ENCODE measurements at regions not wholly inside any gene's neighbourhood (a gene's known extent, or its start where the extent isn't known, plus 50 kb on each side); places are given as distances from the start of the nearest gene placed in this dataset.

DNA sequence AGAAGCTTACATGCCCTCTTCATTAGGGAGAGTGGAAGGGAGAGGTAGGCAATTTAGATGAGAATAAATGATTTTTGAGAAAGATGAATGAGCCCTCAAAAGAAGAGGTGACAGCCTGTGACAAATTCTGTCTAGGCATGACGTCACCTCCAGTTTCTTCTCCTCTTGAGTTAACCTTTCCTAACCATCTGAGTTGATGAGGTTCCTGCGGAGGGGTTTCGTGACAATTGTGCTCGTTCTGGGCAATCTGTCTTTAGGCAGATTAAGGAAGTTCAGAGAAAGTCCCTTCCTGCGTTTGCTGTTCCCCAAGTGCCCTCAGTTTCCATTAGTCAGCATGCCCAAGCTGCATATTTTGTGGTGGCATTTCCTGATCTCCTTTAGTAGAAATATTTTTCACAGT lies 640.2 kb upstream of the SYT4 start:
- whole genome bisulfite sequencing (ENCODE audit: insufficient coverage), result 71% methylated on average over 1 of the region's 5 CpGs
- CTCF ChIA-PET, result no interaction called here

DNA sequence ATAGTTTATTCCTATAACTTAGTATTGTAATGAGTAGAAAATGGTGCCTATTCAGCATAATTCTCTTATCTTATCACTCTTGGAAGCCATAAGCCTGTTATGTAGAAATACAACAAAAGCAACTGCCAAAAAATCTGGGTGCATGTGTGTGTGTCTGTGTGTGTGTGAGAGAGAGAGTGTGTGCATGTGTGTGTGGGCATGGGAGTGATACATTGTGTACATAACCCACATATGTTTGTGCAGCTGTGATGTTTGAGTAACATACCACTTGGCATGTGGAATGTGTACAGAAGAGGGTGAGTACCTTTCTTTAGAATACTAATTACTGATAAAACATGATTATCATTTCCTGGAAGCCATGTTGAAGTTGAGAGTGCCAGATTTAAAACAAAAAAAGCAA lies 642.3 kb upstream of the SYT4 start:
- ChIA-PET CTCF (no interaction called here), POLR2A (no interaction called here)
- H3K9me3 ChIP-seq (ENCODE audit: control extremely low read depth in 1 of 5, control insufficient read depth in 4 of 5, insufficient read depth in 2 of 5, low read depth in 1 of 5, low read length in 4 of 5), result no peaks in the 10 kb centered on the region
- no peaks in the 10 kb centered on the region for H3K36me3 ChIP-seq (ENCODE audit: control insufficient read depth in 4 of 4, insufficient read depth in 4 of 4, low read length in 3 of 4)
- H3K27me3 ChIP-seq (replicated peaks in 2 of 5; ENCODE audit: control insufficient read depth in 4 of 5, insufficient read depth in 5 of 5, low read length in 4 of 5), result no peaks in the 10 kb centered on the region
- H3K27ac ChIP-seq (ENCODE audit: insufficient read depth in 1 of 2, low read depth in 1 of 2, low read length in 2 of 2, poor library complexity in 1 of 2, severe bottlenecking in 2 of 2), result no peak overlapping the region
- no peak overlapping the region for H3K4me3 ChIP-seq (ENCODE audit: control insufficient read depth in 1 of 7, extremely low read depth in 1 of 7, insufficient read depth in 4 of 7, low read depth in 2 of 7, low read length in 6 of 7)
- no peaks in the 10 kb centered on the region for H3K4me1 ChIP-seq (ENCODE audit: control extremely low read depth in 1 of 4, control insufficient read depth in 4 of 4, insufficient read depth in 4 of 4, low read length in 3 of 4)
- DNase-seq, result no peak

More for the DNA sequence above, 640.2 kb upstream of the SYT4 start:
- Histone ChIP-seq H3K36me3 (ENCODE audit: control insufficient read depth in 4 of 4, insufficient read depth in 4 of 4, low read length in 3 of 4) (no peaks in the 10 kb centered on the region), H3K27me3 (replicated peaks in 2 of 5; ENCODE audit: control insufficient read depth in 4 of 5, insufficient read depth in 5 of 5, low read length in 4 of 5) (no peaks in the 10 kb centered on the region), H3K4me3 (ENCODE audit: control insufficient read depth in 1 of 7, extremely low read depth in 1 of 7, insufficient read depth in 4 of 7, low read depth in 2 of 7, low read length in 6 of 7) (no peak overlapping the region), H3K9me3 (ENCODE audit: control extremely low read depth in 1 of 5, control insufficient read depth in 4 of 5, insufficient read depth in 2 of 5, low read depth in 1 of 5, low read length in 4 of 5) (no peaks in the 10 kb centered on the region), H3K4me1 (ENCODE audit: control extremely low read depth in 1 of 4, control insufficient read depth in 4 of 4, insufficient read depth in 4 of 4, low read length in 3 of 4) (no peaks in the 10 kb centered on the region), H3K27ac (ENCODE audit: insufficient read depth in 1 of 2, low read depth in 1 of 2, low read length in 2 of 2, poor library complexity in 1 of 2, severe bottlenecking in 2 of 2) (no peak overlapping the region)
- DNase-seq, result no peak
- POLR2A ChIA-PET, result no interaction called here

DNA sequence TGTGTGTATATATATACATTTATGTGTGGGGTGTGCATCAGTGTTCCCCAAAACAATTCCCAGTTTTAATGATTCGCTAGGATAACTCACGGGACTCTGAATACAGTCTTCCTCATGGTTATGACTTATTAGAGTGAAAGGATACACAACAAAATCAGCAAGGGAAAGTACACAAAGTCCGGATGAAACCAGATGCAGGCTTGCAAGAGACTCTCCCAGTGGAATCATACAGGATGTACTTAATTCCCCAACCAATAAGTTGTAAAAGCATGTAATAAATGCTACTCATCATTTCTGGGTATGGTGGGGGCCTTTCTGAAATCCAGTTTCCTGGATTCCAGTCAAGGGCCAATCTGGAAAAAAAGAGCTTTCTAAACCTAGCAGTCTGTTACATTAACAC lies 654.1 kb upstream of the SYT4 start:
- Histone ChIP-seq H3K27me3 (replicated peaks in 2 of 5; ENCODE audit: control insufficient read depth in 4 of 5, insufficient read depth in 5 of 5, low read length in 4 of 5) (no peaks in the 10 kb centered on the region), H3K36me3 (ENCODE audit: control insufficient read depth in 4 of 4, insufficient read depth in 4 of 4, low read length in 3 of 4) (no peaks in the 10 kb centered on the region), H3K9me3 (ENCODE audit: control extremely low read depth in 1 of 5, control insufficient read depth in 4 of 5, insufficient read depth in 2 of 5, low read depth in 1 of 5, low read length in 4 of 5) (no peaks in the 10 kb centered on the region), H3K4me3 (ENCODE audit: control insufficient read depth in 1 of 7, extremely low read depth in 1 of 7, insufficient read depth in 4 of 7, low read depth in 2 of 7, low read length in 6 of 7) (no peak overlapping the region), H3K27ac (ENCODE audit: insufficient read depth in 1 of 2, low read depth in 1 of 2, low read length in 2 of 2, poor library complexity in 1 of 2, severe bottlenecking in 2 of 2) (no peak overlapping the region), H3K4me1 (ENCODE audit: control extremely low read depth in 1 of 4, control insufficient read depth in 4 of 4, insufficient read depth in 4 of 4, low read length in 3 of 4) (no peaks in the 10 kb centered on the region)
- POLR2A ChIA-PET, result no interaction called here
- no peak for DNase-seq
- 100% methylated on average over 2 of the region's 3 CpGs for WGBS (ENCODE audit: insufficient coverage)
- CTCF ChIA-PET, result no interaction called here

DNA sequence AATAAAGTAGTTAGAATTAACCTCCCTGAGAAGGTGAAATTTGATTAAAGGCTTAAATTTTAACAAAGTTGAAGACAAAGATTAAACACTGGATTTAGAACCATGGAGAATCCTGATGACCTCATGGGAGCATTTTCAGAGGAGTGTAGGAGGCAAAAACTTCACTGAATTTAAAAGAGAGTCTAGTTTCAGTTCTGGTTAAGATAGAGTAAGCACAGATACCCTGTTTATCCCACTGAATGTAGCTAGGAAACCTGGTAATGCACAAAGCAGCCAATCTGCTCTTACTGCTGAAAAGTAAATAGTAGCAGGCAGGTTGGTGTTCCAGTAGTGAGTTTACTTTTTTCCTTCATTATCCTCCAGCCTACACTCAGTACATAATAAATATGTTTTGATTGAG lies 654.9 kb upstream of the SYT4 start:
- H3K4me1 ChIP-seq (ENCODE audit: control extremely low read depth in 1 of 4, control insufficient read depth in 4 of 4, insufficient read depth in 4 of 4, low read length in 3 of 4), result no peaks in the 10 kb centered on the region
- no peaks in the 10 kb centered on the region for H3K27me3 ChIP-seq (replicated peaks in 2 of 5; ENCODE audit: control insufficient read depth in 4 of 5, insufficient read depth in 5 of 5, low read length in 4 of 5)
- H3K9me3 ChIP-seq (ENCODE audit: control extremely low read depth in 1 of 5, control insufficient read depth in 4 of 5, insufficient read depth in 2 of 5, low read depth in 1 of 5, low read length in 4 of 5), result no peaks in the 10 kb centered on the region
- DNase-seq, result no peak
- no peaks in the 10 kb centered on the region for H3K36me3 ChIP-seq (ENCODE audit: control insufficient read depth in 4 of 4, insufficient read depth in 4 of 4, low read length in 3 of 4)
- ChIA-PET CTCF (no interaction called here), POLR2A (no interaction called here)
- no peak overlapping the region for H3K27ac ChIP-seq (ENCODE audit: insufficient read depth in 1 of 2, low read depth in 1 of 2, low read length in 2 of 2, poor library complexity in 1 of 2, severe bottlenecking in 2 of 2)
- H3K4me3 ChIP-seq (ENCODE audit: control insufficient read depth in 1 of 7, extremely low read depth in 1 of 7, insufficient read depth in 4 of 7, low read depth in 2 of 7, low read length in 6 of 7), result no peak overlapping the region

DNA sequence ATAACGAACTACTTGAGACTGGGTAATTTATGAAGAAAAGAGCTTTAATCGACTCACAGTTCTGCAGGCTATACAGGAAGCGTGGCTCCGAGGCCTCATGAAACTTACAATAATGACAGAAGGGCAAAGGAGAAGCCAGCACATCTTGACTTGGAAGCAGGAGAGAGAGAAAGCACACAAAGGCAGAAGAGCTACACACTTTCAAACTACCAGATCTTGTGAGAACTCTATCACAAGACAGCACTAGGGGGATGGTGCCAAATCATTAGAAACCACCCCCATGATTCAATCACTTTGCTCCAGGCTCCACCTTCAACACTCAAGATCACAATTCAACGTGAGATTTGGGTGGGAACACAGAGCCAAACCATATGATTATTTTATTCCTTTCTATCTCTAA lies 655.9 kb upstream of the SYT4 start:
- Histone ChIP-seq H3K36me3 (ENCODE audit: control insufficient read depth in 4 of 4, insufficient read depth in 4 of 4, low read length in 3 of 4) (no peaks in the 10 kb centered on the region), H3K27ac (ENCODE audit: insufficient read depth in 1 of 2, low read depth in 1 of 2, low read length in 2 of 2, poor library complexity in 1 of 2, severe bottlenecking in 2 of 2) (no peak overlapping the region), H3K27me3 (replicated peaks in 2 of 5; ENCODE audit: control insufficient read depth in 4 of 5, insufficient read depth in 5 of 5, low read length in 4 of 5) (no peaks in the 10 kb centered on the region), H3K4me3 (ENCODE audit: control insufficient read depth in 1 of 7, extremely low read depth in 1 of 7, insufficient read depth in 4 of 7, low read depth in 2 of 7, low read length in 6 of 7) (no peak overlapping the region), H3K4me1 (ENCODE audit: control extremely low read depth in 1 of 4, control insufficient read depth in 4 of 4, insufficient read depth in 4 of 4, low read length in 3 of 4) (no peaks in the 10 kb centered on the region), H3K9me3 (ENCODE audit: control extremely low read depth in 1 of 5, control insufficient read depth in 4 of 5, insufficient read depth in 2 of 5, low read depth in 1 of 5, low read length in 4 of 5) (no peaks in the 10 kb centered on the region)
- ChIA-PET CTCF (no interaction called here), POLR2A (no interaction called here)
- 74% methylated on average over 3 of the region's 5 CpGs for WGBS (ENCODE audit: insufficient coverage)
- DNase-seq, result no peak

- POLR2A ChIA-PET, result no interaction called here
These were observed 657.0 kb upstream of the SYT4 start for GRCh38 chr18:43934322-43934721.

DNA sequence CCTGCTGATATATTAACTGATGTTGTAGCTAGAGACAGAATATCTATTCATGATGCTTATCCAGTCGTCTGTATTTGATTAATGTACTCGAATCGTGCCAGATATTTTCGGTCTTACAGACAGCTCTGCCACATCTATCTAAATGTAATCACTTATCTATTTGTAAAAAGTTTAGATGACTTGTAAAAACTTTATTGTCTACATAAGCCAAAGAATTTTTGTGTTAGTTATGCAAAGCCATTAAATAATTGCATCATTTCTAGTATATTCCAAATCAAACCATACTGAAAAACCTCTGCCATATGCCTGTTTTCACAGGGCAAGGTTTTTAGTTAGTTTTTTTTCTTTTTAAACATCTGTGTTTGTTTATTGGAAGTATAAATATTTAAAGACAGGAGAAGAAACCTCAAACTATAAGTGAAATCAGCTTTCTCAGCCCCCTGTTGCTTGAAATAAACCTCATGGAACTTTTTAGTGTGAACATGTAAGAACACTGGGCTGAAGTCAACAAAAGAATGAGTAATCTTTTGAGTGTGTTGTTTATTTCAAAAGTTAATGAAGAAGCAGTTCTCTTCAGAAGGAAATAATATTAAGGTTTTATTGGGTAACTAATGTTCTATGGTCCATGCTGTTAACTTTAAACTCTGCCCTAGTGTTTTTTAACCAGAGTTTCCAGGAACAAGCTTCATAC lies 657.6 kb upstream of the SYT4 start:
- DNase-seq, result no peak
- no peak overlapping the region for H3K4me3 ChIP-seq (ENCODE audit: control insufficient read depth in 1 of 7, extremely low read depth in 1 of 7, insufficient read depth in 4 of 7, low read depth in 2 of 7, low read length in 6 of 7)
- no peaks in the 10 kb centered on the region for H3K4me1 ChIP-seq (ENCODE audit: control extremely low read depth in 1 of 4, control insufficient read depth in 4 of 4, insufficient read depth in 4 of 4, low read length in 3 of 4)
- H3K9me3 ChIP-seq (ENCODE audit: control extremely low read depth in 1 of 5, control insufficient read depth in 4 of 5, insufficient read depth in 2 of 5, low read depth in 1 of 5, low read length in 4 of 5), result no peaks in the 10 kb centered on the region
- no peak overlapping the region for H3K27ac ChIP-seq (ENCODE audit: insufficient read depth in 1 of 2, low read depth in 1 of 2, low read length in 2 of 2, poor library complexity in 1 of 2, severe bottlenecking in 2 of 2)
- H3K36me3 ChIP-seq (ENCODE audit: control insufficient read depth in 4 of 4, insufficient read depth in 4 of 4, low read length in 3 of 4), result no peaks in the 10 kb centered on the region
- ChIA-PET POLR2A (no interaction called here), CTCF (no interaction called here)
- WGBS (ENCODE audit: insufficient coverage), result no CpG with 5 or more reads among the region's 4 CpGs
- H3K27me3 ChIP-seq (replicated peaks in 2 of 5; ENCODE audit: control insufficient read depth in 4 of 5, insufficient read depth in 5 of 5, low read length in 4 of 5), result no peaks in the 10 kb centered on the region

More at GRCh38 chr18:43934322-43934721, 657.0 kb upstream of the SYT4 start:
- no peak for DNase-seq
- Histone ChIP-seq H3K4me1 (ENCODE audit: control extremely low read depth in 1 of 4, control insufficient read depth in 4 of 4, insufficient read depth in 4 of 4, low read length in 3 of 4) (no peaks in the 10 kb centered on the region), H3K9me3 (ENCODE audit: control extremely low read depth in 1 of 5, control insufficient read depth in 4 of 5, insufficient read depth in 2 of 5, low read depth in 1 of 5, low read length in 4 of 5) (no peaks in the 10 kb centered on the region), H3K27me3 (replicated peaks in 2 of 5; ENCODE audit: control insufficient read depth in 4 of 5, insufficient read depth in 5 of 5, low read length in 4 of 5) (no peaks in the 10 kb centered on the region), H3K27ac (ENCODE audit: insufficient read depth in 1 of 2, low read depth in 1 of 2, low read length in 2 of 2, poor library complexity in 1 of 2, severe bottlenecking in 2 of 2) (no peak overlapping the region), H3K36me3 (ENCODE audit: control insufficient read depth in 4 of 4, insufficient read depth in 4 of 4, low read length in 3 of 4) (no peaks in the 10 kb centered on the region), H3K4me3 (ENCODE audit: control insufficient read depth in 1 of 7, extremely low read depth in 1 of 7, insufficient read depth in 4 of 7, low read depth in 2 of 7, low read length in 6 of 7) (no peak overlapping the region)
- no CpG with 5 or more reads among the region's 1 CpG for WGBS (ENCODE audit: insufficient coverage)
- CTCF ChIA-PET, result no interaction called here
